ENCODE measurements at regions not wholly inside any gene's neighbourhood (a gene's known extent, or its start where the extent isn't known, plus 50 kb on each side); places are given as distances from the start of the nearest gene placed in this dataset.

DNA sequence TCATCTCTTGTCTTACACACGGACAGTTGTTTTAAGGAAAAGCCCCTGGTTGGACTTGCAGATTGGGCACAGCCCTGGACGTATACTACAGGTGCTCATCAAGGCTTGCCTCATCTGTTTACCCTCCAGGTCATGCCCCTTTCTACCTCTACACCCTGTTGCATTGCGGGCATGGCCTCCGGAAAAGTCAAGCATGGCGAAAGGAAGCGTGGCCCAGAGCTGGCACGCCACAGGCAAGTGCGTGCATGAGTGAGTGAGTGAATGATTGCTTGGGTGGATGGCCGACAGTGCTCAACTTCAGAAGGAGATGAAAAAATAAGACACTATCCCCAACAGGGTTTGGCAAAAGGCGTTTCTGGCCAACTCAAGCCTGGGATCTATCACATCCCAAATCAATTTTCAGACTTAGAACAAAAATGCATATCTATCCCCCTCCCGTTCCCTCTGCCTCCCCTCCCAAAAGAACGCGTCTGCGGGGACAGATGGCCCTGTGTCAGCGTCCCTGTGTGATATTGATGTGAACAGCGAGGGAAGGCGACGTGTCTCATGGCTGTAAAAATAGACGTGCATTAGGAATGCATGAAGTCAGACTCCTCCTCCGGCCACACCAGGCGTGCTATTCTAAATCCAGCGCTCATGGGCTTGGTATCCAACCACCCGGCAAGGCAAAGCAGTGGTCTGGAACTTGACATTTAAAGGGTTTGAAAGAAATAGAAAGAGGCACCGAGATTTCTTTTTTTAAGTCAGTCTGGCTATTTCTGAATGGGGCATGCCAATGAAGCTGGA, 96.0 kb downstream of the RPLP1 start:
- TF ChIP-seq CTCF (IDR thresholded peaks at IDR 0.05) (no peak), POLR2AphosphoS5 (IDR thresholded peaks at IDR 0.05) (no peak), POLR2A (IDR thresholded peaks at IDR 0.05) (no peak)

Data from prostate gland (tissue), 2 donors.